Fibroblast of villous mesenchyme (primary cell): ENCODE measurements at regions not wholly inside any gene's neighbourhood (a gene's known extent, or its start where the extent isn't known, plus 50 kb on each side); places are given as distances from the start of the nearest gene placed in this dataset.

Source experiments
- DNase-seq: peaks from one replicate; pipeline ENCODE4 v3.0.0-alpha.2; 2010; ENCODE audit warnings: low read depth
- H3K4me3 ChIP-seq: 2 replicates; pipeline ENCODE4 v1.5.1; 2011; ENCODE audit warnings: low read depth, mild to moderate bottlenecking, low read length
- CTCF ChIP-seq: IDR thresholded peaks from 2 replicates; pipeline ENCODE4 v1.5.1; 2012; ENCODE audit warnings: low read depth, mild to moderate bottlenecking, low read length; ENCODE audit not compliant: insufficient read depth

GRCh38 chr9:108019821-108020220 is 530.3 kb upstream of the KLF4 start:
- no peak for TF ChIP-seq CTCF
- no peak for DNase-seq
- H3K4me3 ChIP-seq = no peak overlapping the region

DNA sequence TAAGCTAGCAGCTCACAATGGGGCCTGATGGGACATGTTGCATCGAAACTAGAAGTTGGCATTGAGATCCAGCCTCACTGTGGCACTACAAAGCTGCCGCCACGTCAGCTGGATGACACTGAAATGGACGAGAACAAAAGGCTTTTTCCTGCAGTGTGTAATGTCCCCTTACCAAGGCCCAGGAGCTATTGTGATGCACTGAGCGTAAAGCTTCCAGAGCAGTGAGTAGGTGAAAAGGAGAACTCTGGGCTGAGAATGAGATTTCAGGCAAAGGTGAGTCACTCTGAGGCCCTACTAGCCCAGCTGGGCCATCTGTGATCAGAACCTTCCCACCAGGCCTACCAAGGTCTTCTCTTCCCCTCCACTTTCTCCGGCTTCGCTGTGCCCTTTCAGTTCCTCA is 528.1 kb upstream of the KLF4 start:
- H3K4me3 ChIP-seq = no peak overlapping the region
- no peak for DNase-seq
- no peak for TF ChIP-seq CTCF

GRCh38 chr9:108016446-108016845 is 526.9 kb upstream of the KLF4 start:
- no peak for TF ChIP-seq CTCF
- no peak overlapping the region for H3K4me3 ChIP-seq

DNA sequence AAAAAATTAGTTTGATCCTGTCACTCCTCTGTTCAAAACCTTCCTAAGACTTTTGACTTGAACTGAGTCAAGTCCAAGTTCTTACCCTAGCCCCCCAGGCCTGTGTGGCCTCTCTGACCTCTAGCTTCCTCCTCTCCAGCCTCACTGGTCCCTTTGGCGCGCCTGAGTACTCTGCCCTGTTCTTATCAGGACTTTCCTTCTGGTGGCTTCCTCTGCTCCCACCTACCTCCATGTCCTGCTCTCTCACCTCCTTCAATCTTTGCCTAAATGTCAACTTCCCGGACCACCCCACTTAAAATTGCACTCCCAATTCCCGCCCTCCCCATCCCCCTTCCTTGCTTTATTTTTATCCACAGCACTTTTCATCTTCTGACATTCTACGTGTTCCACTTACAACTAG is 526.1 kb upstream of the KLF4 start:
- no peak for DNase-seq
- no peak for TF ChIP-seq CTCF
- no peak overlapping the region for H3K4me3 ChIP-seq

More at GRCh38 chr9:108016446-108016845, 526.9 kb upstream of the KLF4 start:
- no peak for DNase-seq

DNA sequence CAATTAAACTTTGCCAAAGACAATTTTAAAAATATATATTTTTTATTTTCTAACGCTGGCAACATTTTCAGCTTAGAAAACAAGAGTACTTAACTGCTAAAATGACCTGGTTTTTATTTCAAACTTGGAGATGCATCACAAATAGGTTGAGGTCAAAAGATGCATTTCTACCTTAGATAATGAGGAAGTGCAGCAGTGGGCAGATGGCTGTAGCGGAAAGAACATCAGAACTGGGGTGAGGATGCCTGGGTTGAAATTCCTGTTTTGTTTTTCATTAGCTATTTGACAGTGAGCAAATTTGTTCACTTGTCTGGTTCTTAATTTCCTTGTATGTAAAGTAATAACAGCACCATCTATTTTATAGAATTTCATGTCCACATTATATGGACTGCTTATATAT is 524.8 kb upstream of the KLF4 start:
- TF ChIP-seq CTCF = no peak
- DNase-seq = no peak
- H3K4me3 ChIP-seq = no peak overlapping the region

- TF ChIP-seq CTCF = no peak
- DNase-seq = no peak
- H3K4me3 ChIP-seq = no peak overlapping the region
Measured at GRCh38 chr9:108012886-108013665, 523.5 kb upstream of the KLF4 start.

GRCh38 chr9:108012405-108012804 is 522.8 kb upstream of the KLF4 start:
- TF ChIP-seq CTCF = no peak
- H3K4me3 ChIP-seq = no peak overlapping the region
- DNase-seq = no peak
